ENCODE measurements at regions not wholly inside any gene's neighbourhood (a gene's known extent, or its start where the extent isn't known, plus 50 kb on each side); places are given as distances from the start of the nearest gene placed in this dataset.

DNA sequence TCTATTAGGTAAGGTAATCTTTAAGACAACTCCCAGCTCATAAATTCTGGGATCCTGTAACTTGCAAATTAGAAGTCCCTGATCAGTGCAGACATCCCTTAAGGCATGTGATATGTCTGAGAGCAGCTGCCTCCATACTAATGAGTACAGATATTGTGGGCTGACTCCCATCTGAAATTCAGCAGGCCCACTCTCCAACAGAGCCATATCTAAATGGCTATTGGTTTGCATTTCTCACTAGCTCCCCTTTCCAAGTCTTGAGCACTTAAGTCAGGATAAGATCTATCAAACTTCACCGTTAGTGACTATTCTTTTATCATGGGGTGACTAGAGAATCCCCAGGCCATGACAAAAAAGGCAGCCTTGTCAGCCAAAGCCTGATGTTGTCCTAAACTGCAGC, 785.4 kb downstream of the IPMK start:
- TF ChIP-seq, protein P1, sequence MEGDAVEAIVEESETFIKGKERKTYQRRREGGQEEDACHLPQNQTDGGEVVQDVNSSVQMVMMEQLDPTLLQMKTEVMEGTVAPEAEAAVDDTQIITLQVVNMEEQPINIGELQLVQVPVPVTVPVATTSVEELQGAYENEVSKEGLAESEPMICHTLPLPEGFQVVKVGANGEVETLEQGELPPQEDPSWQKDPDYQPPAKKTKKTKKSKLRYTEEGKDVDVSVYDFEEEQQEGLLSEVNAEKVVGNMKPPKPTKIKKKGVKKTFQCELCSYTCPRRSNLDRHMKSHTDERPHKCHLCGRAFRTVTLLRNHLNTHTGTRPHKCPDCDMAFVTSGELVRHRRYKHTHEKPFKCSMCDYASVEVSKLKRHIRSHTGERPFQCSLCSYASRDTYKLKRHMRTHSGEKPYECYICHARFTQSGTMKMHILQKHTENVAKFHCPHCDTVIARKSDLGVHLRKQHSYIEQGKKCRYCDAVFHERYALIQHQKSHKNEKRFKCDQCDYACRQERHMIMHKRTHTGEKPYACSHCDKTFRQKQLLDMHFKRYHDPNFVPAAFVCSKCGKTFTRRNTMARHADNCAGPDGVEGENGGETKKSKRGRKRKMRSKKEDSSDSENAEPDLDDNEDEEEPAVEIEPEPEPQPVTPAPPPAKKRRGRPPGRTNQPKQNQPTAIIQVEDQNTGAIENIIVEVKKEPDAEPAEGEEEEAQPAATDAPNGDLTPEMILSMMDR (CRISPR knock-in tag; IDR thresholded peaks at IDR 0.05): no peak
- TF ChIP-seq ISX (CRISPR knock-in tag; conservative IDR thresholded peaks at IDR 0.05) (no peak), CBFB (CRISPR knock-in tag; IDR thresholded peaks at IDR 0.05) (no peak), ZBTB8A (CRISPR knock-in tag; IDR thresholded peaks at IDR 0.05; ENCODE audit: borderline replicate concordance, low read depth) (no peak), RAD21 (CRISPR knock-in tag; IDR thresholded peaks at IDR 0.05) (no peak)

Measured in HepG2 (cell line).